ENCODE measurements at regions not wholly inside any gene's neighbourhood (a gene's known extent, or its start where the extent isn't known, plus 50 kb on each side); places are given as distances from the start of the nearest gene placed in this dataset.

DNA sequence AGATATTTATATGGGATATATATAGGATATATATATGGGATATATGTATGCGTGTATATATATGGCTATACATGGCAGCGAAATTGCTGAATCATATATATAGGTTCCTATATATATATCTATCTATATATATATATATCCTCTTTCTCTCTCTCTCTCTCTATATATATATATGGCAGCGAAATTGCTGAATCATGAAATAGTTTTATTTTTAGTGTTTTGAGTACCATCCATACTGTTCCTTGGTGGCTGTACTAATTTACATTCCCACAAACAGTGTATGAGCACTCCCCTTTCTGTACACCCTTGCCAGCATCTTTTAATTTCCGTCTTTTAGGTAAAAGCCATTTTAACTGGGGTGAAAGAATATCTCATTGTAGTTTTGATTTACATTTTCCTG lies 397.6 kb upstream of the LINC00305 start:
- TF ChIP-seq, protein P1, sequence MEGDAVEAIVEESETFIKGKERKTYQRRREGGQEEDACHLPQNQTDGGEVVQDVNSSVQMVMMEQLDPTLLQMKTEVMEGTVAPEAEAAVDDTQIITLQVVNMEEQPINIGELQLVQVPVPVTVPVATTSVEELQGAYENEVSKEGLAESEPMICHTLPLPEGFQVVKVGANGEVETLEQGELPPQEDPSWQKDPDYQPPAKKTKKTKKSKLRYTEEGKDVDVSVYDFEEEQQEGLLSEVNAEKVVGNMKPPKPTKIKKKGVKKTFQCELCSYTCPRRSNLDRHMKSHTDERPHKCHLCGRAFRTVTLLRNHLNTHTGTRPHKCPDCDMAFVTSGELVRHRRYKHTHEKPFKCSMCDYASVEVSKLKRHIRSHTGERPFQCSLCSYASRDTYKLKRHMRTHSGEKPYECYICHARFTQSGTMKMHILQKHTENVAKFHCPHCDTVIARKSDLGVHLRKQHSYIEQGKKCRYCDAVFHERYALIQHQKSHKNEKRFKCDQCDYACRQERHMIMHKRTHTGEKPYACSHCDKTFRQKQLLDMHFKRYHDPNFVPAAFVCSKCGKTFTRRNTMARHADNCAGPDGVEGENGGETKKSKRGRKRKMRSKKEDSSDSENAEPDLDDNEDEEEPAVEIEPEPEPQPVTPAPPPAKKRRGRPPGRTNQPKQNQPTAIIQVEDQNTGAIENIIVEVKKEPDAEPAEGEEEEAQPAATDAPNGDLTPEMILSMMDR (conservative IDR thresholded peaks at IDR 0.05 in 1 of 2, IDR thresholded peaks at IDR 0.05 in 1 of 2; ENCODE audit: extremely low read depth in 1 of 2, insufficient read depth in 1 of 2, low read depth in 1 of 2, low read length in 2 of 2) = no peak
- TF ChIP-seq EZH2 (IDR thresholded peaks at IDR 0.05; ENCODE audit: borderline replicate concordance, low read length) = no peak

Measured in mammary epithelial cell (primary cell).